Left ventricle myocardium inferior (tissue), 1 donor: ENCODE measurements at regions not wholly inside any gene's neighbourhood (a gene's known extent, or its start where the extent isn't known, plus 50 kb on each side); places are given as distances from the start of the nearest gene placed in this dataset.

Experiments
- DNase-seq: peaks from one replicate; pipeline ENCODE4 v3.0.0-alpha.2; 2020
- H3K27ac ChIP-seq: fragments of 200-600 bp; replicated peaks from 2 replicates; pipeline ENCODE4 v1.8.0; 2021
- H3K27me3 ChIP-seq: fragments of 200-600 bp; 2 replicates; pipeline ENCODE4 v1.8.0; 2021; ENCODE audit warnings: low read depth
- H3K36me3 ChIP-seq: fragments of 200-600 bp; 2 replicates; pipeline ENCODE4 v1.8.0; 2021
- H3K4me1 ChIP-seq: fragments of 200-600 bp; 2 replicates; pipeline ENCODE4 v1.8.0; 2021
- H3K4me3 ChIP-seq: fragments of 200-600 bp; 2 replicates; pipeline ENCODE4 v1.8.0; 2021; ENCODE audit warnings: mild to moderate bottlenecking, moderate library complexity
- H3K9me3 ChIP-seq: fragments of 200-600 bp; replicated peaks from 2 replicates; pipeline ENCODE4 v1.8.0; 2021
- intact Hi-C: fragments of 100-400 bp; cut with micrococcal nuclease; formaldehyde crosslinking; loops from one replicate; pipeline ENCODE4 v1.11.0; 2022
- TF ChIP-seq, protein P1 (sequence below): fragments of 200-600 bp; IDR thresholded peaks from 2 replicates; pipeline ENCODE4 v1.8.0; 2021; ENCODE audit warnings: antibody characterized with exemption, mild to moderate bottlenecking, borderline replicate concordance
- donor health status: DM: no; HTN: yes; CAD: no; lungs with severe emphysema.

DNA sequence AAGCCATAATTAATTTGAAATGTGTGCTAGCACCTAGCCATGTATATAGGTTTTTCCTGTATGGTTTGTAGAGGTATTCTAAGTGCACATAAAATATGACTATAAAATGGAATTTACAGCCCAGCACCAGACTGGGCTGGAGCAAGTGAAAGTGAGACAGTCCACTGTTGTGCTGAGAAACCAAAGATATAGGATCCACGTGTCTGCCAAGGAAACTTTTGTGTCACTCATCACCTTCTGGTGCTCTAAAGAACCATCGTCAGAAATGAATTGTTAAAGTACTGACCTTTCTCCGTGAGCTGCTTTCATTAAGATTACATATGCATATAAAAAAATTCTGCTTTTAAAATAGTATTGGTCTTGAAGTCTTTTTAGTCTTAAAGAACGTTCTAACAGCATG, 141.0 kb upstream of the ZC3H11B start:
- Histone ChIP-seq H3K27ac (peak overlapping the region; percentile 78), H3K4me1 (peaks cover 40% of the 10 kb centered on the region), H3K27me3 (no peaks in the 10 kb centered on the region), H3K4me3 (no peak overlapping the region), H3K36me3 (no peaks in the 10 kb centered on the region), H3K9me3 (no peaks in the 10 kb centered on the region)
- intact Hi-C loops = no loop called here
- TF ChIP-seq, protein P1, sequence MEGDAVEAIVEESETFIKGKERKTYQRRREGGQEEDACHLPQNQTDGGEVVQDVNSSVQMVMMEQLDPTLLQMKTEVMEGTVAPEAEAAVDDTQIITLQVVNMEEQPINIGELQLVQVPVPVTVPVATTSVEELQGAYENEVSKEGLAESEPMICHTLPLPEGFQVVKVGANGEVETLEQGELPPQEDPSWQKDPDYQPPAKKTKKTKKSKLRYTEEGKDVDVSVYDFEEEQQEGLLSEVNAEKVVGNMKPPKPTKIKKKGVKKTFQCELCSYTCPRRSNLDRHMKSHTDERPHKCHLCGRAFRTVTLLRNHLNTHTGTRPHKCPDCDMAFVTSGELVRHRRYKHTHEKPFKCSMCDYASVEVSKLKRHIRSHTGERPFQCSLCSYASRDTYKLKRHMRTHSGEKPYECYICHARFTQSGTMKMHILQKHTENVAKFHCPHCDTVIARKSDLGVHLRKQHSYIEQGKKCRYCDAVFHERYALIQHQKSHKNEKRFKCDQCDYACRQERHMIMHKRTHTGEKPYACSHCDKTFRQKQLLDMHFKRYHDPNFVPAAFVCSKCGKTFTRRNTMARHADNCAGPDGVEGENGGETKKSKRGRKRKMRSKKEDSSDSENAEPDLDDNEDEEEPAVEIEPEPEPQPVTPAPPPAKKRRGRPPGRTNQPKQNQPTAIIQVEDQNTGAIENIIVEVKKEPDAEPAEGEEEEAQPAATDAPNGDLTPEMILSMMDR = no peak
- DNase-seq = no peak

DNA sequence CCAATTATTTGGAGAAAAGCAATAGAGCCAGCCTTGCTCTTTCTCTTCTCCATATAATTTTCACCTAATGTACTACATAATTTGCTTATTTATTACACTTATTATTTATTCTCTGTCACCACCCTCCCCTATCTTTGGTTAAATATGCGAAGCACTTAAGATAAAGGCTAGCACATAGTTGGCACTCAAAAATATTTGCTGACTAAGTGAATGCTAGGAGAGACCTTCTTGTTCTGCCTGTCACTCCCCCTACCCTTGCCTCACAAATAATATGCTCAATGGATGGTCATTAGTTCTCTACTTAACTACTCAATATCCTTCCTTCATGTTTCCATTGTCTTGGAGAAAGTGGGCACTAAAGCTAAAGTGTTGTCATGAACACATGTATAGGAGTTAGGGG, 139.7 kb upstream of the ZC3H11B start:
- H3K27ac ChIP-seq = peak overlapping the region; percentile 78
- no peaks in the 10 kb centered on the region for H3K36me3 ChIP-seq
- intact Hi-C loops = no loop called here
- TF ChIP-seq, protein P1 = no peak
- DNase-seq = no peak
- peaks cover 38% of the 10 kb centered on the region for H3K4me1 ChIP-seq
- no peak overlapping the region for H3K4me3 ChIP-seq
- no peaks in the 10 kb centered on the region for H3K27me3 ChIP-seq
- no peaks in the 10 kb centered on the region for H3K9me3 ChIP-seq

DNA sequence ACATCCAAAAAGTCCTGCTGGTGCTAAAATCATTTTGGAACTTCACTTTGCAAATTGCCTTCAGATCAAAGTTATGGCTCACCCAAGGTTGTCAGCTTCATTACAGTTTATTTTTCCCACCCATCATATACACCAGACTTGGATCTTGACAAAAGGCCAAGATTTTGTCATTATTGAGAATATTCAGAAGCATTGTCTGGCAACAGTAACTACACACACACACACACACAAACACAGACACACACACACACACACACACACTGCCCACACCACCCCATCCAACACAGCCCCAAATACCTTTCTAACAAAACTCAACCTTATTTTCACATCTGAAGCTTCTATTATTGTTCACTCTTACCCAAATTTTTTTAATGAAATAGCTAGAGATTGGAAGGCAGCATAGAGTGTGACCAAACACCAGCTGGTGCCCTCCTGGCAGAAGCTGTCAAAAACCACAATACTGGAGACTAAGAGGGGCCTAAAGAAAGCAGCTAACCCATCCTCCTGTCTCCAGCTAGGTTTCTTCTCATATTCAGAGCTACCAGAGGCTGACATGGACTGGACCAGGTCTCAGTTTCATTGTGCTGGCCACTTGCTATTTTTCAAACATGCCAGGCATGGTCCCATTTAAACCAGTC, 139.1 kb upstream of the ZC3H11B start:
- H3K9me3 ChIP-seq = no peaks in the 10 kb centered on the region
- no peak for DNase-seq
- H3K4me3 ChIP-seq = no peak overlapping the region
- no peaks in the 10 kb centered on the region for H3K36me3 ChIP-seq
- peaks cover 33% of the 10 kb centered on the region for H3K4me1 ChIP-seq
- peak overlapping the region; percentile 78 for H3K27ac ChIP-seq
- TF ChIP-seq, protein P1 = no peak
- intact Hi-C loops = no loop called here
- H3K27me3 ChIP-seq = no peaks in the 10 kb centered on the region

DNA sequence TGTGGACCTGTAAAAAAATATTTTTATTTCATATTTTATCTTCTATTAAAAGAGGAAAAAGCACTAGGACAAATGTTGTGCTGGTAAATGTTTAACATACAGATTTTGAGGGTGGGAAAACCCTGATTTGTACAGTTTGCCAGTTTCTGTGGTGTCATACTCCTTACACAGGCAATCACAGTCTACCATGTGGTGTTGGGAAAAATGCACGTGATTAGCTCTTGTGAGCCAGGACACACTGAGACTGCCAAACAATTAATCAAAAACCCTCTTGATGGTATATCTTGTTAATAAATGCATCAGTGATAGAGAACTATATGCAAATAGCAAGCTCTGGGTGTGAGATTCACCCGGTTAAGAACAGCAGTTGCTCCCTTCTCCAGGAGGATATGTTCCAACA, 136.5 kb upstream of the ZC3H11B start:
- Histone ChIP-seq H3K27ac (no peak overlapping the region), H3K36me3 (no peaks in the 10 kb centered on the region), H3K9me3 (no peaks in the 10 kb centered on the region), H3K4me3 (no peak overlapping the region), H3K4me1 (peaks cover 44% of the 10 kb centered on the region), H3K27me3 (no peaks in the 10 kb centered on the region)
- no peak for DNase-seq
- TF ChIP-seq, protein P1 = no peak
- intact Hi-C loops = loop anchor here (10.0 kb wide), 1 partner anchor 55 kb away; no protein-coding TSS in a partner anchor

DNA sequence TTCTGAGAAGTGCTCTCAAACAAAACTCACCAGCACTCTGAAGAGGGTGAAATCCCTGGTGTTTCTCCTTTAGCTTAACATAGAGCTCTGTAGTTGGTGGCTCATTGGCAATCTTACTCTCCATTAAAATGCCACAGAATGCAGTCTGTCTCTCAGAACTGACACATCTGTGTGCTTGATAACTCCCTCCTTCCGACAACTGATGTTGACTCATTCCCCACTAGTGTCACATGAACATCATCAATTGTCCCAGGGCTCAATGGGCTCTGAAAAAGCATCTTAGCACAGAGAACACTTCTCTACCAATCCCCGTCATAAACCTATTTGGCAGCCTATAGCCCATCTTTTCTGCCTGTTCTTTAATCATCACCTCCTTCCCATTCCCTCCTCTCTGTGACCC, 133.2 kb upstream of the ZC3H11B start:
- DNase-seq = no peak
- Histone ChIP-seq H3K36me3 (no peaks in the 10 kb centered on the region), H3K4me1 (peaks cover 29% of the 10 kb centered on the region), H3K9me3 (no peaks in the 10 kb centered on the region), H3K27ac (no peak overlapping the region), H3K4me3 (no peak overlapping the region), H3K27me3 (no peaks in the 10 kb centered on the region)
- TF ChIP-seq, protein P1 = no peak
- intact Hi-C loops = loop anchor here (10.0 kb wide), 1 partner anchor 59 kb away; no protein-coding TSS in a partner anchor
